ENCODE measurements at regions not wholly inside any gene's neighbourhood (a gene's known extent, or its start where the extent isn't known, plus 50 kb on each side); places are given as distances from the start of the nearest gene placed in this dataset.

DNA sequence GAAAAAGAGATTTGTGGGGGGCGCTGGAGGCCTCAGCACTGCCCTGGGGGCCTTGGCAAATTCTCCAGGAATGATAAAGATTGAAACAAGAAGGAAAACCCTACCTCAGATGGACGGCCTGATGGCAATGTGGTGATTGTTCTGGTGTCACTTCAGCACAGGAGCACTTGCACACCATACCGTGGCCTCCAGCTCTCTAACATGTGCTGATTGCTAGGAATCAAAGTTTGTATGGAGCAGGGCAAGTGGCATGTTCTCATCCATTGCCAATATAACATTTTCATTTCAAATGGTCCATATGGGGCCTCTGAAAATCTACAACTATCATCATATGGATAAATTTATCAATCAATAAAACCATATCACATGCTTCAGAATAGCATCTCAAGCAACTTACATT, 253.0 kb downstream of the DEPDC1B start:
- H3K27me3 ChIP-seq (replicated peaks; ENCODE audit: control insufficient read depth, insufficient read depth, low read length), result no peaks in the 10 kb centered on the region
- no peaks in the 10 kb centered on the region for H3K36me3 ChIP-seq (ENCODE audit: control insufficient read depth, insufficient read depth, low read length)
- TF ChIP-seq, protein P1, sequence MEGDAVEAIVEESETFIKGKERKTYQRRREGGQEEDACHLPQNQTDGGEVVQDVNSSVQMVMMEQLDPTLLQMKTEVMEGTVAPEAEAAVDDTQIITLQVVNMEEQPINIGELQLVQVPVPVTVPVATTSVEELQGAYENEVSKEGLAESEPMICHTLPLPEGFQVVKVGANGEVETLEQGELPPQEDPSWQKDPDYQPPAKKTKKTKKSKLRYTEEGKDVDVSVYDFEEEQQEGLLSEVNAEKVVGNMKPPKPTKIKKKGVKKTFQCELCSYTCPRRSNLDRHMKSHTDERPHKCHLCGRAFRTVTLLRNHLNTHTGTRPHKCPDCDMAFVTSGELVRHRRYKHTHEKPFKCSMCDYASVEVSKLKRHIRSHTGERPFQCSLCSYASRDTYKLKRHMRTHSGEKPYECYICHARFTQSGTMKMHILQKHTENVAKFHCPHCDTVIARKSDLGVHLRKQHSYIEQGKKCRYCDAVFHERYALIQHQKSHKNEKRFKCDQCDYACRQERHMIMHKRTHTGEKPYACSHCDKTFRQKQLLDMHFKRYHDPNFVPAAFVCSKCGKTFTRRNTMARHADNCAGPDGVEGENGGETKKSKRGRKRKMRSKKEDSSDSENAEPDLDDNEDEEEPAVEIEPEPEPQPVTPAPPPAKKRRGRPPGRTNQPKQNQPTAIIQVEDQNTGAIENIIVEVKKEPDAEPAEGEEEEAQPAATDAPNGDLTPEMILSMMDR (IDR thresholded peaks at IDR 0.05; ENCODE audit: insufficient read depth in 1 of 2, low read depth in 1 of 2, low read length in 1 of 2, severe bottlenecking in 1 of 2, unreplicated experiment in 1 of 2), result no peak
- ChIA-PET POLR2A (interaction anchor here (0.6 kb wide), 1 partner anchor 41 kb away, joined by 3 read pairs; no protein-coding TSS in a partner anchor), CTCF (no interaction called here)
- Mint-ChIP-seq H3K4me3 (ENCODE audit: unreplicated experiment) (no peak overlapping the region), H3K27ac (ENCODE audit: unreplicated experiment) (no peak overlapping the region), H3K9me3 (ENCODE audit: unreplicated experiment) (no peaks in the 10 kb centered on the region), H3K4me1 (ENCODE audit: low read depth, unreplicated experiment) (peaks cover 13% of the 10 kb centered on the region), H3K36me3 (ENCODE audit: insufficient read depth, unreplicated experiment) (no peaks in the 10 kb centered on the region), H3K27me3 (ENCODE audit: insufficient read depth, unreplicated experiment) (peaks cover 9% of the 10 kb centered on the region)
- intact Hi-C loops (cut with micrococcal nuclease; ENCODE audit: unreplicated experiment), result loop anchor here (1.0 kb wide), 1 partner anchor 16 kb away; no protein-coding TSS in a partner anchor
- peak in 1 of 2 experiments; percentile 2 for DNase-seq
- 0 out of 2 replicates have a peak, but pooled peaks cover 3% of the 10 kb centered on the region for H3K9me3 ChIP-seq
- no TSS peak for BruUV-seq (replicated peaks)
- peaks cover 6% of the 10 kb centered on the region for H3K4me1 ChIP-seq
- H3K4me3 ChIP-seq (ENCODE audit: low read depth, low read length), result no peak overlapping the region

DNA sequence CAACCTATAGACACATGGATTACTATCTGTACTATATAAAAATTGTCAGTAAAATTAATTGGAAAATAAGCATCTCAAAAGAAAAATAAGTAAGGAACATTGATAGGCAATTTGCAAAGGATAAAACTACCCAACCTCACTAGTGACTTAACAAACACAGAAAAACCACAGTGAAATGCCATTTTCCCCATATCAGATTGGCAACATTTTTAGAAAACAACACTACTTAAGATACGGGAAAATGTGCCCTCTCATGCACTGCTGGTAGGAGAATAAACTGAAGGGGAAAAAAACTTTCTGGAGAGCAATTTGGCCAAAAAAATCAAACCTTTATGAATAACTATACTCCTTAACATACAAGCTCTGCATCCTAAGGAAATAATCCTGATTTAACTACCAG, 254.0 kb downstream of the DEPDC1B start:
- CTCF ChIA-PET, result no interaction called here
- DNase-seq, result no peak
- Histone ChIP-seq H3K9me3 (0 out of 2 replicates have a peak, but pooled peaks cover 3% of the 10 kb centered on the region), H3K27me3 (replicated peaks; ENCODE audit: control insufficient read depth, insufficient read depth, low read length) (no peaks in the 10 kb centered on the region), H3K4me3 (ENCODE audit: low read depth, low read length) (no peak overlapping the region), H3K36me3 (ENCODE audit: control insufficient read depth, insufficient read depth, low read length) (no peaks in the 10 kb centered on the region), H3K4me1 (peaks cover 6% of the 10 kb centered on the region)
- BruUV-seq (replicated peaks), result no TSS peak
- Mint-ChIP-seq H3K4me3 (ENCODE audit: unreplicated experiment) (no peak overlapping the region), H3K27me3 (ENCODE audit: insufficient read depth, unreplicated experiment) (peaks cover 9% of the 10 kb centered on the region), H3K9me3 (ENCODE audit: unreplicated experiment) (no peaks in the 10 kb centered on the region), H3K27ac (ENCODE audit: unreplicated experiment) (no peak overlapping the region), H3K36me3 (ENCODE audit: insufficient read depth, unreplicated experiment) (no peaks in the 10 kb centered on the region), H3K4me1 (ENCODE audit: low read depth, unreplicated experiment) (peaks cover 13% of the 10 kb centered on the region)
- intact Hi-C loops (cut with micrococcal nuclease; ENCODE audit: unreplicated experiment), result no loop called here
- TF ChIP-seq, protein P1 (IDR thresholded peaks at IDR 0.05; ENCODE audit: insufficient read depth in 1 of 2, low read depth in 1 of 2, low read length in 1 of 2, severe bottlenecking in 1 of 2, unreplicated experiment in 1 of 2), result no peak
- POLR2A ChIA-PET, result no interaction called here

DNA sequence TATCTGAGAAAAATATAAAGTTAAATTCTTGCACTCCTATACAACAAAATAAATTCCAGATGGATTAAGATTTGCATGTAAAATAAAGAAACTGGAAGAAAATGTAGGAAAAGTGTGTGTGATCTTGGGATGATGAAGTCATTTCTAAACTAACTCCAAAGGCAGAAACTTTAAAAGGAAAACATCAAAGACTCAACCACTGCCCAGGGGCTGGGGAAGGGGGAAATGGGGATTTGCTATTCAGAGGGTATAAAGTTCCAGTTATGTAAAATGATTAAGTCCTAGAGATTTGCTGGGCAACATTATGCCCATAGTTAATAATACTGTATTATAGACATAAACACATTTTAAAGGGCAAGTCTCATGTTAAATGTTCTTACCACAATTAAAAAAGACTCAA, 254.5 kb downstream of the DEPDC1B start:
- ChIA-PET POLR2A (no interaction called here), CTCF (no interaction called here)
- H3K4me3 Mint-ChIP-seq (ENCODE audit: unreplicated experiment), result no peak overlapping the region
- no peak overlapping the region for H3K27ac Mint-ChIP-seq (ENCODE audit: unreplicated experiment)
- Histone ChIP-seq H3K4me3 (ENCODE audit: low read depth, low read length) (no peak overlapping the region), H3K27me3 (replicated peaks; ENCODE audit: control insufficient read depth, insufficient read depth, low read length) (no peaks in the 10 kb centered on the region), H3K36me3 (ENCODE audit: control insufficient read depth, insufficient read depth, low read length) (no peaks in the 10 kb centered on the region), H3K4me1 (peaks cover 6% of the 10 kb centered on the region), H3K9me3 (0 out of 2 replicates have a peak, but pooled peaks cover 3% of the 10 kb centered on the region)
- peaks cover 13% of the 10 kb centered on the region for H3K4me1 Mint-ChIP-seq (ENCODE audit: low read depth, unreplicated experiment)
- intact Hi-C loops (cut with micrococcal nuclease; ENCODE audit: unreplicated experiment), result no loop called here
- DNase-seq, result no peak
- no TSS peak for BruUV-seq (replicated peaks)
- no peaks in the 10 kb centered on the region for H3K9me3 Mint-ChIP-seq (ENCODE audit: unreplicated experiment)
- H3K27me3 Mint-ChIP-seq (ENCODE audit: insufficient read depth, unreplicated experiment), result peaks cover 9% of the 10 kb centered on the region
- H3K36me3 Mint-ChIP-seq (ENCODE audit: insufficient read depth, unreplicated experiment), result no peaks in the 10 kb centered on the region
- TF ChIP-seq, protein P1 (IDR thresholded peaks at IDR 0.05; ENCODE audit: insufficient read depth in 1 of 2, low read depth in 1 of 2, low read length in 1 of 2, severe bottlenecking in 1 of 2, unreplicated experiment in 1 of 2), result no peak
